Endothelial cell of umbilical vein (primary cell): ENCODE measurements at regions not wholly inside any gene's neighbourhood (a gene's known extent, or its start where the extent isn't known, plus 50 kb on each side); places are given as distances from the start of the nearest gene placed in this dataset.

Experiments used
- BruUV-seq: library from RNA; stranded (reverse); fragments of 400-500 nt; replicated peaks from 2 replicates; lab custom pipeline; 2021; lab: Mats Ljungman, UMichigan
- CTCF ChIA-PET: fragments of 300-600, 350-600 bp; sonication (Branson Sonifier 250); formaldehyde crosslinking; loops from one replicate; lab custom pipeline; 2021; ENCODE audit warnings: antibody characterized with exemption, inconsistent platforms; lab: Charles Lee
- POLR2A ChIA-PET: fragments of 300-600, 350-600 bp; sonication (Branson Sonifier 250); formaldehyde crosslinking; loops from one replicate; lab custom pipeline; 2021; ENCODE audit warnings: antibody characterized with exemption, inconsistent platforms; lab: Charles Lee
- DNase-seq: peaks from one replicate; pipeline ENCODE4 v3.0.0-alpha.2; 2011; ENCODE audit warnings: low read depth, low spot score
- FAIRE-seq: peaks from 2 replicates; lab custom pipeline; 2011; peaks lifted over from hg19 to GRCh38; lab: Jason Lieb, UNC
- H2AFZ ChIP-seq: 2 replicates; pipeline ENCODE4 v1.6.0; 2012; ENCODE audit warnings: low read depth, low read length, control low read depth, inconsistent platforms
- H3K27ac ChIP-seq: 2 replicates; pipeline ENCODE4 v1.5.1; 2011; ENCODE audit warnings: low read depth, mild to moderate bottlenecking, control low read depth, low read length, moderate library complexity; ENCODE audit not compliant: insufficient read depth
- H3K27me3 ChIP-seq, 2 experiments: 2 replicates each; pipeline versions ENCODE4 v1.6.0 to v1.6.1; 2011; ENCODE audit warnings: low read length in 2 of 2, mixed read lengths in 1 of 2; ENCODE audit not compliant: control insufficient read depth in 2 of 2, insufficient read depth in 2 of 2
- H3K36me3 ChIP-seq, 2 experiments: 2 replicates in 1 of 2; 3 replicates in 1 of 2; pipeline ENCODE4 v1.5.1; 2011; ENCODE audit warnings: low read length in 2 of 2, mild to moderate bottlenecking in 1 of 2, moderate library complexity in 1 of 2; ENCODE audit not compliant: control insufficient read depth in 2 of 2, insufficient read depth in 2 of 2; ENCODE audit errors: extremely low read depth in 1 of 2
- H3K4me1 ChIP-seq: 3 replicates; pipeline ENCODE4 v1.5.1; 2011; ENCODE audit warnings: mild to moderate bottlenecking, low read length; ENCODE audit not compliant: control insufficient read depth, insufficient read depth; ENCODE audit errors: extremely low read depth
- H3K4me2 ChIP-seq: 2 replicates; pipeline ENCODE4 v1.6.1; 2011; ENCODE audit warnings: low read length, control low read depth, mixed read lengths; ENCODE audit not compliant: insufficient read depth
- H3K4me3 ChIP-seq, 3 experiments: fragments of 200-600 bp in 1 of 3; sonication (generic), shearing (Covaris generic) in 1 of 3; replicated peaks in 1 of 3; 2 replicates each; pipeline ENCODE4 v1.5.1; 2011 to 2016; ENCODE audit warnings: control low read depth in 3 of 3, low read length in 3 of 3, mild to moderate bottlenecking in 2 of 3, inconsistent platforms in 1 of 3, low read depth in 1 of 3, moderate library complexity in 1 of 3; ENCODE audit not compliant: insufficient read depth in 1 of 3
- H3K79me2 ChIP-seq: 2 replicates; pipeline ENCODE4 v1.6.0; 2012; ENCODE audit warnings: low read length, inconsistent platforms; ENCODE audit not compliant: control insufficient read depth, insufficient read depth
- H3K9ac ChIP-seq: replicated peaks from 2 replicates; pipeline ENCODE3; 2011; ENCODE audit warnings: low read length, control low read depth; ENCODE audit not compliant: insufficient read depth; ENCODE audit errors: extremely low read depth
- H3K9me1 ChIP-seq: replicated peaks from 3 replicates; pipeline ENCODE4 v1.6.0; 2011; ENCODE audit warnings: mild to moderate bottlenecking, low read length; ENCODE audit not compliant: control insufficient read depth, insufficient read depth; ENCODE audit errors: extremely low read depth
- H3K9me3 ChIP-seq: replicated peaks from 2 replicates; pipeline ENCODE4 v1.5.1; 2012; ENCODE audit warnings: low read length, inconsistent platforms; ENCODE audit not compliant: control insufficient read depth, insufficient read depth
- H4K20me1 ChIP-seq: replicated peaks from 2 replicates; pipeline ENCODE3; 2011; ENCODE audit warnings: mild to moderate bottlenecking, low read length; ENCODE audit not compliant: control insufficient read depth, insufficient read depth; ENCODE audit errors: extremely low read depth
- CTCF ChIP-seq, 2 donors: IDR thresholded peaks; 1 replicate in 1 of 2; 2 replicates in 1 of 2; pipeline ENCODE4 v1.5.1; 2011; ENCODE audit warnings: low read length in 2 of 2, mild to moderate bottlenecking in 2 of 2, moderate library complexity in 2 of 2, control low read depth in 1 of 2, inconsistent platforms in 1 of 2, low read depth in 1 of 2; ENCODE audit not compliant: insufficient read depth in 1 of 2; ENCODE audit errors: extremely low read depth in 1 of 2
- FOS ChIP-seq: IDR thresholded peaks from 2 replicates; pipeline ENCODE4 v1.6.1; 2011; ENCODE audit warnings: mild to moderate bottlenecking, low read length, moderate library complexity, borderline replicate concordance; ENCODE audit not compliant: insufficient read depth
- GATA2 ChIP-seq: IDR thresholded peaks from 2 replicates; pipeline ENCODE4 v1.7.0; 2011; ENCODE audit warnings: low read depth, mild to moderate bottlenecking, moderate library complexity, mixed read lengths, low read length; ENCODE audit not compliant: insufficient read length, insufficient read depth
- MYC ChIP-seq: IDR thresholded peaks from one replicate; pipeline ENCODE4 v1.6.1; 2011; ENCODE audit warnings: mild to moderate bottlenecking, low read depth, low read length
- POLR2A ChIP-seq: IDR thresholded peaks from 2 replicates; pipeline ENCODE4 v1.6.1; 2012; ENCODE audit warnings: low read depth, mild to moderate bottlenecking, control low read depth, low read length
- POLR2AphosphoS5 ChIP-seq: IDR thresholded peaks from 2 replicates; pipeline ENCODE4 v1.6.1; 2012; ENCODE audit warnings: low read depth, mild to moderate bottlenecking, control low read depth, low read length, moderate library complexity; ENCODE audit not compliant: insufficient read depth
- dilution Hi-C: fragments of 300-500 bp; cut with MboI; formaldehyde crosslinking; loops from one replicate; pipeline ENCODE4 v1.15.0; 2019; ENCODE audit warnings: low sequenced_read_pairs; ENCODE audit not compliant: extremely low pct_ligation_motif_present
- intact Hi-C: fragments of 100-400 bp; cut with micrococcal nuclease; formaldehyde crosslinking; loops from one replicate; pipeline ENCODE4 v1.10.0; 2022

DNA sequence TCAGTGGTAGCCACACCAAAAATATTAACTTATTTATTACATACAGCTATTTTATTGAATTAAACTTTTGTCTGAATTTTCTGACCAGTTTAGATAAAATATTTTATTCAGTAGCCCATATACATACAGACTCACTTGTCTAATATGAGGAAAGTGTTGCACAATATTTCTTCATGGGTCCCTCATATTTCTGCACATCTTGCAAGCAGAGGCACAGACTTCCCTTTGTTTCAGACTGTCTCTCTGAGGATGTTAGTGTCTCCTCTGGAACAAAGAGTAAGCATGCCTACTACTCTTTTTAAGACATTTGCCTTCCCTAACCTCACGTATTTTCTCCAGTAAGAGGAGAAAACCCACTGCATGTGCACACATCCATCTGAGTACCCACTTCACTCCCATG lies 81.2 kb downstream of the OR5AK2 start:
- CTCF ChIA-PET, result no interaction called here
- BruUV-seq, result no TSS peak
- dilution Hi-C loops, result no loop called here

More for the DNA sequence above, 81.2 kb downstream of the OR5AK2 start:
- Histone ChIP-seq H3K4me2 (no peak overlapping the region), H3K4me1 (peaks cover 14% of the 10 kb centered on the region), H3K27me3 (no peaks in the 10 kb centered on the region), H4K20me1 (no peaks in the 10 kb centered on the region), H2AFZ (no peak overlapping the region), H3K27ac (no peak overlapping the region), H3K9me3 (no peaks in the 10 kb centered on the region), H3K9ac (no peak overlapping the region), H3K79me2 (no peaks in the 10 kb centered on the region), H3K9me1 (no peaks in the 10 kb centered on the region), H3K36me3 (no peaks in the 10 kb centered on the region), H3K4me3 (no peak overlapping the region)
- no peak for TF ChIP-seq POLR2A
- no peak for TF ChIP-seq CTCF (IDR thresholded peaks at IDR 0.05; ENCODE audit: extremely low read depth in 1 of 2, insufficient read depth in 1 of 2, low read depth in 1 of 2, low read length in 2 of 2)
- no peak for TF ChIP-seq FOS
- TF ChIP-seq POLR2AphosphoS5, result no peak
- no peak for TF ChIP-seq GATA2
- no peak for TF ChIP-seq MYC
- DNase-seq, result no peak
- POLR2A ChIA-PET, result no interaction called here
- intact Hi-C loops, result no loop called here
- no peak for FAIRE-seq
